Body of pancreas (tissue), 4 donors: ENCODE measurements at regions not wholly inside any gene's neighbourhood (a gene's known extent, or its start where the extent isn't known, plus 50 kb on each side); places are given as distances from the start of the nearest gene placed in this dataset.

Source experiments
- ATAC-seq: fragments of 150-250 bp; one replicate; pipeline ENCODE4 v1.9.1; 2016
- DNase-seq, 4 donors: peaks; one replicate each; pipeline ENCODE4 v3.0.0-alpha.2; 2019
- H3K27ac ChIP-seq, 4 donors: fragments of 200-600 bp; sonication (generic); 1 replicate in 3 of 4; 2 replicates in 1 of 4; pipeline versions ENCODE4 v1.5.1 to v1.6.1; 2016 to 2019; ENCODE audit warnings: mild to moderate bottlenecking in 1 of 4, mixed read lengths in 1 of 4, moderate library complexity in 1 of 4
- H3K27me3 ChIP-seq, 2 donors: fragments of 200-600 bp; sonication (generic); one replicate each; pipeline ENCODE4 v1.6.0; 2016; ENCODE audit warnings: mild to moderate bottlenecking in 1 of 2
- H3K36me3 ChIP-seq, 2 donors: fragments of 200-600 bp; sonication (generic); replicated peaks in 1 of 2; 2 replicates each; pipeline ENCODE4 v1.5.1; 2016; ENCODE audit warnings: low read depth in 2 of 2; ENCODE audit not compliant: insufficient read depth in 1 of 2
- H3K4me1 ChIP-seq: fragments of 200-600 bp; sonication (generic); one replicate; pipeline ENCODE4 v1.6.0; 2016
- H3K4me3 ChIP-seq, 2 donors: fragments of 200-600 bp; sonication (generic); 1 replicate in 1 of 2; 2 replicates in 1 of 2; pipeline ENCODE4 v1.5.1; 2016 to 2019
- H3K9me3 ChIP-seq, 3 donors: fragments of 200-600 bp; sonication (generic); 1 replicate in 2 of 3; 2 replicates in 1 of 3; pipeline ENCODE4 v1.5.1; 2016
- POLR2A ChIP-seq, 3 donors: fragments of 450-650 bp; IDR thresholded peaks; one replicate each; pipeline ENCODE4 v1.6.1; 2016; ENCODE audit warnings: antibody characterized with exemption in 3 of 3, mild to moderate bottlenecking in 2 of 3
- WGBS, 2 donors: methylation state at CpG; one replicate each; pipeline ENCODE4 v1.1.5; 2017; 5-methylcytosine and 5-hydroxymethylcytosine counted together
- intact Hi-C: fragments of 100-400 bp; cut with DNase I; formaldehyde crosslinking; loops from one replicate; pipeline ENCODE4 v1.15.1; 2023
- TF ChIP-seq, protein P1 (sequence below), 7 experiments: fragments of 450-650 bp in 4 of 7; fragments of 200-600 bp in 3 of 7; sonication (generic) in 3 of 7; IDR thresholded peaks; one replicate each; pipeline ENCODE4 v1.5.1; 2016 to 2019; ENCODE audit warnings: antibody characterized with exemption in 7 of 7

DNA sequence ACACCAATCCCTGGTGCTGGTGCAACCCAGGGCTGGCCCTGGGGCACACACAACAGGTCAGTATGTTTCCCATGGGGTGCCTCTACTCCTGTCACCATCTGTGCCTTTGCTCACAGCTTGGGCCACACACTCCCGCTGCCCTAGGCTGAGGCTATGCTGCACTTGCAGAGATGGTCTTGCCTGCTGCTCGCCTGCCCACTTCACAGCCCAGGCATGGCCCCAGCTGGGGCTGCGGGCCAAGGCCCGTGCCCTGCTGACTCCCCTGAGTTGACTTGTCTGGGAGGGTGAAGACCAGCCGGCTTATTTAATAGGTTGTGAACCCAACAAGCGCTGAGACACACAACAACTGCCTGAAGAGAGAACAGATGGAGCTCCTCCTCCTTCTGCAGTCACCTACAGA, 184.1 kb downstream of the ZNF33B start:
- intact Hi-C loops, result no loop called here
- Histone ChIP-seq H3K27ac (no peak overlapping the region), H3K4me3 (no peak overlapping the region), H3K4me1 (no peaks in the 10 kb centered on the region), H3K36me3 (no peaks in the 10 kb centered on the region), H3K27me3 (no peaks in the 10 kb centered on the region), H3K9me3 (no peaks in the 10 kb centered on the region)
- 51% methylated on average over 6 of the region's 6 CpGs; no CpG with 5 or more reads in 1 of the 2 donors for WGBS, 2 donors
- ATAC-seq, result no peak
- no peak for TF ChIP-seq POLR2A (IDR thresholded peaks at IDR 0.05)
- TF ChIP-seq, protein P1, sequence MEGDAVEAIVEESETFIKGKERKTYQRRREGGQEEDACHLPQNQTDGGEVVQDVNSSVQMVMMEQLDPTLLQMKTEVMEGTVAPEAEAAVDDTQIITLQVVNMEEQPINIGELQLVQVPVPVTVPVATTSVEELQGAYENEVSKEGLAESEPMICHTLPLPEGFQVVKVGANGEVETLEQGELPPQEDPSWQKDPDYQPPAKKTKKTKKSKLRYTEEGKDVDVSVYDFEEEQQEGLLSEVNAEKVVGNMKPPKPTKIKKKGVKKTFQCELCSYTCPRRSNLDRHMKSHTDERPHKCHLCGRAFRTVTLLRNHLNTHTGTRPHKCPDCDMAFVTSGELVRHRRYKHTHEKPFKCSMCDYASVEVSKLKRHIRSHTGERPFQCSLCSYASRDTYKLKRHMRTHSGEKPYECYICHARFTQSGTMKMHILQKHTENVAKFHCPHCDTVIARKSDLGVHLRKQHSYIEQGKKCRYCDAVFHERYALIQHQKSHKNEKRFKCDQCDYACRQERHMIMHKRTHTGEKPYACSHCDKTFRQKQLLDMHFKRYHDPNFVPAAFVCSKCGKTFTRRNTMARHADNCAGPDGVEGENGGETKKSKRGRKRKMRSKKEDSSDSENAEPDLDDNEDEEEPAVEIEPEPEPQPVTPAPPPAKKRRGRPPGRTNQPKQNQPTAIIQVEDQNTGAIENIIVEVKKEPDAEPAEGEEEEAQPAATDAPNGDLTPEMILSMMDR (IDR thresholded peaks at IDR 0.05), result no peak
- DNase-seq, result no peak

DNA sequence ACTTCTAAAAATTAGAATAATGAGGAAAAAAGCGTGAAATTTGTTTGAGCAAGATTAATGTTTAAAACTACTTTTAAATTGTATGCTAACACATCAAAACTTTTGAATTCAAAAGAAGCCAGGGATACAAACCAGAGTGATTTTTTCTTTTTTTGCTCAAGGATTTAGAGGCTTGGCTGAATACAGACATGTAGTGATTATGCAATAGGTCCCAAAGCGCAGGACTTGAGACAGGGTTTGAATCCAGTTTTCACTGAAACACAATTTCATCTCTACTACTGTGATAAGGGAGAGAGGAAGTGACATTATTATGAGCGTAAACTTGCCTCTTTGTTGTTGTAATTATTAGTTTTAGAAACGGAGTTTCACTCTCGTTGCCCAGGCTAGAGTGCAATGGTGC, 207.3 kb downstream of the ZNF33B start:
- Histone ChIP-seq H3K27ac (no peak overlapping the region), H3K4me1 (no peaks in the 10 kb centered on the region), H3K36me3 (no peaks in the 10 kb centered on the region), H3K9me3 (no peaks in the 10 kb centered on the region), H3K4me3 (no peak overlapping the region), H3K27me3 (no peaks in the 10 kb centered on the region)
- DNase-seq (no peak), ATAC-seq (no peak)
- no peak for TF ChIP-seq POLR2A (IDR thresholded peaks at IDR 0.05)
- TF ChIP-seq, protein P1 (IDR thresholded peaks at IDR 0.05), result no peak
- 63 to 65% methylated on average over 5 of the region's 5 CpGs for WGBS, 2 donors
- intact Hi-C loops, result no loop called here

DNA sequence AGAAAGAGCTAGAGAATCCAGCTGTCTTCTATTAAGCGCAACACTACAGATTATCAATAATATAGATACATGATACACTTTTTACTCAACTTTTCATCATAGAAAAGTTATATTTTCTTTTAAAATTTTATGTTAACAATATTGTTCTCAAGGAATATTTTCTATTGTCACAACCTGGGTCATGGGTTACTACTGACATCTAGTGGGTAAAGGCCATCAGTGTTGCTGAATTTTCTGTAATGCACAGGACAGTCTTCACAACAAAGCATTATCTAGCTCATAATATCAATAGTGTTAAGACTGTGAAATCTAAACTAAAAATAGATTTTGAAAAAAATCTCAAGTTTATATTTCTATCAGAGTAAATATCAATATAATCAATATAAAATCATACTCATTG, 209.8 kb downstream of the ZNF33B start:
- ATAC-seq (no peak), DNase-seq (no peak)
- Histone ChIP-seq H3K4me1 (no peaks in the 10 kb centered on the region), H3K27ac (no peak overlapping the region), H3K36me3 (no peaks in the 10 kb centered on the region), H3K9me3 (no peaks in the 10 kb centered on the region), H3K27me3 (no peaks in the 10 kb centered on the region), H3K4me3 (no peak overlapping the region)
- TF ChIP-seq, protein P1 (IDR thresholded peaks at IDR 0.05), result peak in 6 of 7 experiments; percentile 17 to 43 (median 28)
- no peak for TF ChIP-seq POLR2A (IDR thresholded peaks at IDR 0.05)
- intact Hi-C loops, result no loop called here
- WGBS, 2 donors, result 57 to 79% methylated on average over 1 of the region's 1 CpG

DNA sequence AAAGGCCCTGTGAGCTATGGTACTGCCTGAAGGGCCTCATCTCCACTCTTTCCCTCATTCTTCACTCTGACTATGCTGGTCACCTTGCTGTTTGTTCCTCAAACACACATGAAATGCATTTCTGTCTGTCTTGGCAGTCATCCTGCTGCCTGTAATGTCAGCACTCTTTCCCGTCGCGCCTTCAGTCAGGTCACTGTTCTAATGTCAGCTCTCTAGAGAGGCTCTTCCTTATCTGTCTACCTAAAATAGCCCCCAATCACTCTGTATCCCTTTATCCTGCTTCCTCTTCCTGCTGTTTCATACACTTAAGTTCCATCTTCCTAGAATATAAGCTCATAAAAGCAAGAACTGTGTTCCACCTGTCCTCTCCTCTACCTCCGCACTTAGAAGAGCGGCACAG, 215.5 kb downstream of the ZNF33B start:
- 82 to 83% methylated on average over 5 of the region's 5 CpGs for WGBS, 2 donors
- H3K27me3 ChIP-seq, result no peaks in the 10 kb centered on the region
- ATAC-seq (no peak), DNase-seq (no peak)
- no peaks in the 10 kb centered on the region for H3K36me3 ChIP-seq
- H3K4me3 ChIP-seq, result no peak overlapping the region
- no peaks in the 10 kb centered on the region for H3K9me3 ChIP-seq
- TF ChIP-seq, protein P1 (IDR thresholded peaks at IDR 0.05), result no peak
- no peak for TF ChIP-seq POLR2A (IDR thresholded peaks at IDR 0.05)
- intact Hi-C loops, result no loop called here
- no peaks in the 10 kb centered on the region for H3K4me1 ChIP-seq
- H3K27ac ChIP-seq, result no peak overlapping the region

DNA sequence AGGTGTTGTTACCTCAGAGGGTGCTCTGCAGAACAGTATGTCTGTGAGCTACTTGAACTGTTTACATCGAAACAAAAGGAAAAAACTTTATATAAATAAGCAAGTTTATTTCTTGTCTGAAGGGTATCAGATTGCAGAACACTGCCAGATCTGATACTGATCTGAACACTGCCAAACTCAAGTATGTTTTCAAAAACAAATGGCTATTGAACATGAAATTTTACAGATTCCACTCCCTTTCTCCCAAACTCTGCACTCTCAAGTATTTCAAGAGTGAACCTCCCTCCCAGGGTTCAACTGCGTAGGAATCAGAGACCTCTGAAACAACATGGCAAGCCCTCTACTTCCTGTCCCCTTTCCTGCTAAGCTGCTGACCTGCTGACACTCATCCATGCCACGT, 216.6 kb downstream of the ZNF33B start:
- no peak for TF ChIP-seq POLR2A (IDR thresholded peaks at IDR 0.05)
- TF ChIP-seq, protein P1 (IDR thresholded peaks at IDR 0.05), result no peak
- Histone ChIP-seq H3K4me3 (no peak overlapping the region), H3K4me1 (no peaks in the 10 kb centered on the region), H3K27ac (no peak overlapping the region), H3K27me3 (no peaks in the 10 kb centered on the region), H3K36me3 (no peaks in the 10 kb centered on the region), H3K9me3 (no peaks in the 10 kb centered on the region)
- intact Hi-C loops, result no loop called here
- DNase-seq, result no peak
- WGBS, 2 donors, result 32 to 41% methylated on average over 3 of the region's 3 CpGs
- ATAC-seq, result no peak
